GM18909 (cell line): ENCODE measurements at regions not wholly inside any gene's neighbourhood (a gene's known extent, or its start where the extent isn't known, plus 50 kb on each side); places are given as distances from the start of the nearest gene placed in this dataset.
"Not testable (repeated sequence)": the region's sequence is repeated elsewhere in the genome, so short reads cannot be mapped to it uniquely, and the experiment has no call there.

Source experiments
- ATAC-seq: cut with Tn5 transposase; IDR thresholded peaks from one replicate; pipeline ENCODE4 v1.9.1; 2021; ENCODE audit warnings: mild to moderate bottlenecking; ENCODE audit not compliant: unreplicated experiment, poor library complexity

DNA sequence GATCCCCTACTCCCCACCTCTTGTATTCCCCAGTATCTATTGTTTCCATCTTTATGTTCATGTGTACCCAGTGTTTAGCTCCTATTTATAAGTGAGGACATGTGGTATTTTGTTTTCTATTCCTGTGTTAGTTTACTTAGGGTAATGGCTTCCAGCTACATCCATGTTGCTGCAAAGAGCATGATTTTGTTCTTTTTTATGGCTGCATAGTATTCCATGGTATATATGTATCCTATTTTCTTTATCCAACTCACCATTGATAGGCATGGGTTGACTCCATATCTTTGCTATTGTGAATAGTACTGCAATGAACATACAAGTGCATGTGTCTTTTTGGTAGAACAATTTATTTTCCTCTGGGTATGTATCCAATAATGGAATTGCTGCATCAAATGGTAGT lies 154.6 kb upstream of the POGK start:
- not testable (repeated sequence) for ATAC-seq

DNA sequence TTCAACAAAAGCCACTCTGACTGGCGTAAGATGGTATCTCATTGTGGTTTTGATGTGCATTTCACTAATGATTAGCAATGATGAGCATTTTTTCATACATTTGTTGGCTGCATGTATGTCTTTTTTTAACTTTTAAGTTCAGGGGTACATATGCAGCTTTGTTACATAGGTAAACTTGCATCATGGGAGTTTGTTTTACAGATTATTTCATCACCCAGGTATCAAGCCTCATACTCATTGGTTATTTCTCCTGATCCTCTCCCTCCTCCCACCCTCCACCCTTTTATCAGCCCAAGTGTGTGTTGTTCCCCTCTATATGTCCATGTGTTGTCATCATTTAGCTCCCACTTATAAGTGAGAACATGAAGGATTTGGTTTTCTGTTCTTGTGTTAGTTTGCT lies 154.1 kb upstream of the POGK start:
- no peak for ATAC-seq

DNA sequence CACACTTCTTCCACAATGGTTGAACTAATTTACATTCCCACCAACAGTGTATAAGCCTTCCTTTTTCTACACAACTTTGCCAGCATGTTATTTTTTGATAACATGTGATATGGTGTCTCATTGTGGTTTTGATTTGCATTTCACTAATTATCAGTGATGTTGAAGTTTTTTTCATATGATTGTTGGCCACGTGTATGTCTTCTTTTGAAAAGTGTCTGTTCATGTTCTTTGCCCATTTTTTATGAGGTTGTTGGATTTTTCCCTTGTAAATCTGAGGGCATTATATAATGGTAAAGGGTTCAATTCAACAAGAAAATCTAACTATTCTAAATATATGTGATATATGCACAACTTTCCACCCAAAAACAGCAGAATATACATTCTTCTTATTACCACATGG lies 153.4 kb upstream of the POGK start:
- not testable (repeated sequence) for ATAC-seq

DNA sequence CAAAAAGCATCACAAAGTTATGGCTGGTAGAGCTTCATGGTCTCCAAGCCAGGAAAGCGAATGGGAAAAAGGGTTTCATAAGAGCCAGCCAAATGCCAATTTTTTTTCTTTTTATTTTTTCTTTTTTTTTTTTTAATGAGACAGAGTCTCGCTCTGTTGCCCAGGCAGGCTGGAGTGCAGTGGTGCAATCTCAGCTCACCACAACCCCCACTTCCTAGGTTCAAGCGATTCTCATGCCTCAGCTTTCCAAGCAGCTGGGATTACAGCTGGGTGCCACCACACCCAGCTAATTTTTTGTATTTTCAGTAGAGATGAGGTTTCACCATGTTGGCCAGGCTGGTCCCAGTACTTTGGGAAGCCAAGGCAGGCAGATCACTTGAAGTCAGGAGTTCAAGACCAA lies 148.7 kb upstream of the POGK start:
- not testable (repeated sequence) for ATAC-seq

DNA sequence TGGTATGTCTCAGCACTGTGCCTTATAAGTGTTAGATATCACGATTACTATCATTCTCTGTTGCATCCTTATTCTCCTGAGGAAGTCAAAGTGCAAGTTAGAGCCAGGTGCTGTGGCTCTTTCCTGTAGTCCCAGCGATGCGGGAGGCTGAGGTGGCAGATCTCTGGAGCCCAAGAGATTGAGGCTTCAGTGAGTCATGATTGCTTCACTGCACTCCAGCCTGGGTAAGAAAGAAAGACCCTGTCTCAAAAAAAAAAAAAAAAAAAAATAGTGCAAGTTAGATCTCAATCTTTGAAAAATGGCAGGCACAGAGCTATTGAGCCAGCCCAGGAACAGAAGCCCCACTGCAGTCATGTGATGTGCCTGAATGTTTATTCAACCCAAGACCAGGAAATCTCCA lies 147.8 kb upstream of the POGK start:
- no peak for ATAC-seq

DNA sequence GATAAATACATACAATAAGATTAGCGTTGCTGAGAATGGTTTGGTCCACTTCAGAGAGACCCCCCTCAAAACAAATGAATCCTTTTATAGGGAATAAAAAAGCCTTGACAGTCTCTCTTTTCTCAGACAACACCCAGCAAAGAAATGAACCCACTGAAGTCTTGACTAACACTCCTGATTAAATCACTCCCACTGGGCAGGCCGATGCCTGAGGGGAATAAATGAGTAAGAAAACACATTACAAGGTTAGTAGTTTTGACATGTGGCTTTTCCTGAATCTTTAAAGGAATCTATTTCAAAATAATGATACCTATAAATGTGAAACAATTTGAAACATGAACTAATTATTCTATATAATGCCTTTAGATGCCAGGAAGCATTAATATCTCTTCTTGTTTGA lies 146.9 kb upstream of the POGK start:
- ATAC-seq, result no peak

DNA sequence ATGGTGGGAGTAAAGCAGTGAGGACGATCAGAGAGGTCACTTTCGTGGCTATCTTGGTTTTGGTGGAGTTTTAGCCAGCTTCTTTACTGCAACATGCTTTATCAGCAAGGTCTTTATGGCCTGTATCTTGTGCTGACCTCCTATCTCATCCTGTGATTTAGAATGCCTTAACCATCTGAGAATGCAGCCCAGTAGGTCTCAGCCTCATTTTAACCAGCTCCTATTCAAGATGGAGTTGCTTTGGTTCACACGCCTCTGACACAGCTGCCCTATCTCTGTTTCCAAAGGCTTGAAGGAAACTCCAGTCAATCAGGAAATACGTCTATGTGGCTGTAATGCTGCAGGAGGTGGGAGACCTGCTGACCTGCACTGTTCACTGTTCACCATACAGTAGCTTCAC lies 146.1 kb upstream of the POGK start:
- ATAC-seq, result no peak

DNA sequence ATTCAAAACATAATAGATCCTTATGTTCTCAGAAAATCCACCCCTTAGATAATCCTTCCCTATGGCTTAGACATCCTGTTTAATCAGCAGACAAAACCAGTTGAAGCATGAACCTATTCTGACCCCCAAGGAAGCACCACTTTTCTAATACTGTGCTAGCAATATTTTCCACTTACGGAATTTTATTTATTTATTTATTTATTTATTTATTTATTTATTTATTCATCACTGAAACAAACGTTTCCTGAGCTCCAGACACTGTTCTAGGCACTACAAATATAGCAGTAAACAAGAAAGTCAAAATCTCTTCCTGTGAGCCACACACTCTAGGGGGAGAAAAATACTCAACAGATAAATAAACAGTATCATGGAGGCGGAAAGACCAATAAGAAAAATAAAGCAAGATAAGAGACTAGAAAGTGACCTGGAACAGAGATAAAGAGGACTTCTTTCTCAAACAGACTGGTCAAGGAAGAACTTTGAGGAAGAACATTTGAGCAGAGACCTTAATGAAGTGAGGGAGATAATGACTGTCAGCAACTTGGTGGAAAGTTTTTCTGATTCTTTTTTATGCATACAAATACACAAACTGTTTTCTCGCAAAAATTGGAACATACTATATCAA lies 145.5 kb upstream of the POGK start:
- no peak for ATAC-seq

DNA sequence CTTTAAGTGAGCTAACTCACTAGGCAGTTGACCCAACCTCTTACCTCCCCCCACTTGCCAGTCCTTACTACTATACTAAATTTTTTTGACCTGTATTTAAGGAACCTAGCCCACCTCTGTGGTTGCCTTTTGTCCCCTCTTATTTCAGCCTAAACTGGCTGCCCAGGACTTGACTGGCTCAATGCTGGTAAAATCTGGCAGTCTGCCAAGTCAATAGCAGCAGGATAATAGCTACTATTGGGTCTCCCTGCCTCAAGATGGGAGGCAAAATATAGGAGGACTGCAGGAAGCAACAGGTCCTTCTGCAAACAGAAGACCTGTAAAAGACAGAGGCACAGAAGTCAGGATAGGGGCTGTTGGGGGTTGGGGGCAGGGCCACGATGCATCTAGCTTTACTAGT lies 144.2 kb upstream of the POGK start:
- no peak for ATAC-seq

DNA sequence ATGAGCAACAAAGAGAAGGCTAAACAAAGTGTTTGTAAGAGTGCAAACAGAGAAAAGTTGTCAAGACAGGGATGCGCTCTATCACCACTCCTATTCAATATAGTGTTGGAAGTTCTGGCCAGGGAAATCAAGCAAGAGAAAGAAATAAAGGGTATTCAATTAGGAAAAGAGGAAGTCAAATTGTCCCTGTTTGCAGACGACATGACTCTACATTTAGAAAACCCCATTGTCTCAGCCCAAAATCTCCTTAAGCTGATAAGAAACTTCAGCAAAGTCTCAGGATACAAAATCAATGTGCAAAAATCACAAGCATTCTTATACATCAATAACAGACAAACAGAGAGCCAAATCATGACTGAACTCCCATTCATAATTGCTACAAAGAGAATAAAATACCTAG lies 143.4 kb upstream of the POGK start:
- not testable (repeated sequence) for ATAC-seq

DNA sequence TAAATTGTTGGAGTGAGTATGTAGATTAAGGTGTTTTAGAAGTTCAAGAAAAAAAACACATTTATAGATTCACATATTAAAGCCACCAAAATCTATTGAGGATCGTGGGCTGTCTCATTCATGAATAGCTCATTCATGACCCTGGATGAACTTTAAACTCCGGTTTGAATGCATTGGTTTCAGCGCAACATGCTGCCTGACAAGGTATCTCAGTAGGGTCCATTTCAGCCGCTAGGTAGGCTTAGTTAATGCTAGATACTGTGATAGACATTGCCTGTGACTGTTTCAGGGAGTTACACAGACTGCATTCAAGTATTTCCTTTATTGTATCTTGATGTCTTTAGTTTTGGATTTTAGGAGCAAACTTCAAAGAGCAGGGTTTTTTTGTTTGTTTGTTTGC lies 140.5 kb upstream of the POGK start:
- no peak for ATAC-seq

DNA sequence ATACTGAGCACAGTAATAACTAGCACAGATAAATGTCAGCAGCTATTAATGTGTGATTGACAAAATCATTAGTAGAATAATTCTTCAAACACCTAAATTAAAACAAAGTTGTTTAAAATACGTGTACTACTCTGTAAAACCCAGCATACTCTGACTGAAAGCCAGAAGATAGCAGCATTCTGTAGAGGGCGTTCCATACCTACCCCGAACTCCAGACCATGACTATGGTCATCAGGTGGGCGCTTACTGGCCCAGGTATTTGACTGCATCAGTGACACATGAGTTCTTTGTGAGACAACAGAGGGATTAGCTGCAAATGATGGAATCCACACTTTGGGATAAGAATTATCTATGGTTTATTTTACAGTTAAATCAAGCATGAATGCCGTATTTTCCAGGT lies 139.7 kb upstream of the POGK start:
- no peak for ATAC-seq

DNA sequence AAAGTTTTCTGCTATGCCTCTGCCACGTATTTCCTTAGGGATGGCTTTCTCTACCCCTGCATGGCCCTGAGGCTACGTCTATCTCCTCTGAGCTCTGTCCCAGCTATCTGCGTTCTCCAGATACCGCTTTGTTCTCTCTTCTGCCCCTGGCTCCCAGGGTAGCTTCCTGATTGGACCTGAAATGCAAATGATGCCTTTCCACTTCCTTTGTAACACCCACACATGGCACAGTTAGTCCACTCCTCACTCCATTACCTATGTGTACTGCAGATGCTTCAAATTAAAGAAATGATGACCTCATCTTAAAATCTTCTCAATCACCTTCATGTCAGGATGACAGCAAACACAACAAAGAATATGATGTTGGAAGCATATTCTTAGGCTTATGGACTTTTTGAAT lies 138.6 kb upstream of the POGK start:
- ATAC-seq, result no peak

DNA sequence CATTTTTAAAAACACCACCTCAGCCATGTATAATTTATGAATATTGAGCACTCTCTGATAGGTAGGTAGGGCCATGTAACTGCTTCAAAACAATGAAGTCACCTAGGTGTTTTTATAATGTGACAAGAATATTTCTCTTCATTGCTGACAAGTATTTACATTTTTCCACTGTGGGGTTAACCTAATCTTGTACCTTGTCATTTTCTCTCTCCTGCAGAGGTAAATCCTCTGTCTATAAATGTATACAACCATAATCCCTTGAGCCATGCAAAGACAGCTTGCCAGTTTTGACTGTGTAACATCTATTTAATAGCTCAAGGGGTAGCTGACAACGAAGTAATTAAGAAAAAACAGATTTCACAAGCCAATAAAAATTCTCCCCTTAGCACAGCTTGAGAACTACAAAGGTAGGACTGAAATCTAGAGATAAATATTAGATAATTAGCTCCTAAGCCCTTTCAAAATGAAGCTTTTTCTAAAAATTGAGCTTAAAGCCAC lies 137.6 kb upstream of the POGK start:
- ATAC-seq, result no peak

DNA sequence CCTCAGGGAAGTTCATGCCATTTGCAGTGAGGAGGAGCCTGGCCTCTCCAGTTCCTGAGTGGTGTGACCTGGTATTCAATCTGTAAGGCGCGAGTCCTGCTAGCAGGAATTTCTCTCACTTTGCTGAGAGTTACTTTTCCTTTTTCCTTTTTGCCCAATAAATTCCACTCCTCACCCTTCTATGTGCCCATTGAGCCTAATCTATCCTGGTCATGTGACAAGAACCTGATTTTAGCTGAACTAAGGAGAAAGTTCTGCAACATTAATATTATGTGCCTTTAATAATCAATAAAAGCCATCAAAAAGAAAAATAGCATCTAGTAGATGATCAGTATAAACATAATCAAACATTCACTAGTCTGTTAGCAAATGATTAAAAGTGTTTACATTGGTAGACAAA lies 136.1 kb upstream of the POGK start:
- no peak for ATAC-seq

DNA sequence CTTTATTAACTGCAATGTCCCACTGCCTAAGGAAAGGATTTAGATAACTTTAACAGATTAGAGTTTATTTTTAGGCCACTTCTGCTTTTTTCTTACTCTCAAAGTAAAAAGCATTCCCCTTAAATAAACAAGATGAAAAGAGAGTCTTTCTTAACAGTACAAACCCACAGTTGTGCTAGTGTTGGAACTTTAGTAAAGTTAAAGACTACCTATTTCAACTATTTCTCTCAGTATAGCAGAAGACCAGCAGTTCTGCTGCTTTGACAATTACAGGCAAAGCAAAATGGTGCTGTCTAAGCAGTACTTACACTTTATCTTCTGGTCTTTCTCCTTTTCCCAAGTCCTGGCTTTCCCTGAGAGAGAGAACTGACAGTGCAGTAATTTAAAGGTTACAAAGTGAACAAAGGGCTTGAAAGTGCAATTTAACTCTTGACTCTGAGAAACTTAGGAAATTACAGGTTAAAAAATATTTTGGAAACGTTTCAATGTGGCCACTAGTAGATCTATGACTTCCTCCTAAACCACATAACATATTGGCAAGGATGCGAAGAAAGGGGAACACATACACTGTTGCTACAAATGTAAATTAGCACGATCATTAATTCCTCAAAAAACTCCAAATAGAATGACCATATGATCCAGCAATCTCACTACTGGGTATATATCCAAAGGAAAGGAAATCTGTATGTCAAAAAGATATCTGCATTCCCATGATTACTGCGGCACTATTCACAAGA lies 135.4 kb upstream of the POGK start:
- ATAC-seq, result no peak

DNA sequence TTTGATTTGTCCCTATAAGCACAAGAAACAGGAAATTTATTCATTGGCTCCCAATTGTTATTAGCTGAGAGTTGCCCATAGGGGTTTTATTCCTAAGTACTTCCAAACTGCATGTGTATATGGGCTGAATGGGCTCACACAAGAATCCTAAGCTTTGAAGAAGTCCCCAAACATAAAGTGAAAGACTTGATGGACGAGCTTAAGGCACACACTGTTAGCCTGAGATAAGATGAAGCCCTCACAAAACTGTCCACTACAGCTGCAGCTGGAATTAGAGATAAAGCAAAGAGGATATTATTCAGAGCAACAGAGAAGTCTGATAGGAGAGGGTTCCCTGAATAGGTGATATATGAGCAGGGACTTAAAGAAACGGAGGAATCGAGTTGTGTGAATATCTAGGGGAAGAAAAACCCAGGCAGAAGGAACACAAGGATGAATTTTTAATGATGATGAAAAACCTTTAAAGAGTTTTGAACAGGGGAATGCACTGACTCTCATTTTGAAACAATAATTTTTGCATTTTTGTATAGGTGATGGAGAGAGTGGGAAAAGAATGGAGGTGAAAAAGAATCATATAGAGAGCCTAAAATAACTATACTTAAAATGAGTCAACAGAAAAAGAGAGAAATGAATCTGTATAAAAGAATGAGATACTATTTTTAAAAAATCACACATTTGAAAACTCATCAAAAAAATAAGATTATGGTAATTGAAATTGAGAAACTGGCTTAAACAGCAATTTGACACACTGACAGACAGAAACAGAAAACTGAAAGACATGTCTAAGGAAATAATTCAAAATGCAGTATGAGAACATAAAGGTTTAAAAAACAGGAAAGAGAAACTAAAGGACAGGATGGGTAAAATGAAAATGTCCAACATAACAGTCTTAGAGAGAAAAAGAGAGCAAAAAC lies 133.6 kb upstream of the POGK start:
- no peak for ATAC-seq

DNA sequence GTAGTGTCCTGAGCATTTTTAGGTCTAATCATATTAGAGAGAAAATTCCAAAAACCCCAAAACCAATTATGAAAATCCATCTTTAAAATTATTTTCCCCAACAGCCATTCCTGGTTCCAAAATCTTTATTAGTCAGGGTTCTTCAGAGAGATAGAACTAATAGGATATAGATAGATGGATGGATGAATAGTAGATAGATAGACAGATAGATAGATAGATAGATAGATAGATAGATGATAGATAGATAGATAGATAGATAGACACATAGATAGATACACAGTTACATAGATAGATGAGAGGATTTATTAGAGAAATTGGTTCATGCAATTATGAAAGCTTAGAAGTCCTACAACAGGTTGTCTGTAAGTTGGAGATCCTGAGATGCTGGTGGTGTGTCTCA lies 122.7 kb upstream of the POGK start:
- ATAC-seq, result no peak

DNA sequence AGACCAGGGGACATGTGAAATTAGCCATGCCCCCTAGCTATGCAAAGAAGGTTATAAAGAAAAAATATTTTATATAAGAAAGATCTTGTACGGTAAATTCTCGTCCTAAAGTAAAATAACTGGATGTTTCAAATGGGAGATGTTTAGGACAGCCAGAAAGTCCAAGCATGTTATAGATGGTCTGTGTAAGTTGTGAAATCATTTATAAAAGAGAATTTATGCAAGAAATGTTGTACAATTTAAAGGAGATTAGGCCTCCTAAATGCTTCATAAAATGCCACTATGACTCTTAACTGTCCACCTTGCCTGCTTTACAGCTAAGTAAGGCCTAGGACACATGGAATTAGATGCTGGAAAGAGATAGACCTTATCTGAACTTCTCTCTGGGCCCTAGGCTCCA lies 118.1 kb upstream of the POGK start:
- no peak for ATAC-seq

DNA sequence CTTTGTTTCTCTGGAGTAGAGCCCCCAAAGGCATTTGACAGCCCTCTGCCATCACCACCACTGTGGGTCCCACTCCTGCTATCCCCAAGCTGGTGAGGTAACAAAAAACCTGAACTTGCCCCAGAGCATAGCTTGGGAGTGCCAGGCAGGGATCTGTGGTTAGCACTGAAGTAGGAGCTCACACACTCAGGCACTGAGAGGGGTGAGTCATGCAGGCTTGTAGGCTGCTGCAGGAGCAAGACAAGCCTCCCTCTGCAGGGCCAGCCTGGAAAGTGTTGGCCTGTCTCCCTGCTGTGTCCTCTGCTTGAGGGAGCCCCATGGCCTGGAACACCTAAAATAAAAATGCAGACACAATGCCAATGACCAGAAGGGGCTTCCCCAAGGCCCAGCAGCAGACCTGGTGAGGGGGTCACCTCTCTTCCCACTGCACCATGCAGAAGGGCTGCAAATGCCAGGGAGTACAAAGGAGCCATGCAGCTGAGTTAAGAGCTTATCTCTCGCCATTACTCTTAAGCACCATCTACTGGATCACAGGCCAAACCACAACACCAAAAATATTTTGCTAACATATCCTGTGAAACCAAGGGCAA lies 108.9 kb upstream of the POGK start:
- no peak for ATAC-seq

DNA sequence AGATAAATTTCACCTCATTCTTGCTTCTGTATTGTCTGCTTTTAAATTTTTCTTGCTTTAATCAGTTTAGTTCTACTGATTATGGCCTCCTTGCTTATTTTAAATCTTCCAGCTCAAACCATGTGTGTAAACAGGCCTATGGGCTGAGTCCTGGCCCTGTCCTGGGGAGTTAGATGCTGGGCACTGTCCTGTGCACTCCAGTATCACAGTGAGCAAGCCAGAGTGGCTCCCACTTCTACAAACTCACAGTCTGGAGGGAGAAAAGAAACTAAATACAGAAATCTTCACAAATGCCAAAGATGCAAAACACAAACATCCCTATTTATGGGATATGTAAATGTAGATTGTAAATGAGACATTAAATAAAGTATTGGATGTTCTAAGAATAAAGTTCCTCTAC lies 101.1 kb upstream of the POGK start:
- no peak for ATAC-seq
